WI38 (cell line): ENCODE measurements at regions not wholly inside any gene's neighbourhood (a gene's known extent, or its start where the extent isn't known, plus 50 kb on each side); places are given as distances from the start of the nearest gene placed in this dataset.

ENCODE experiments used
- H3K4me3 ChIP-seq: 2 replicates; pipeline ENCODE4 v1.5.1; 2011; ENCODE audit warnings: low read depth, mild to moderate bottlenecking, control low read depth, low read length
- TF ChIP-seq, protein P1 (sequence below): IDR thresholded peaks from 2 replicates; pipeline ENCODE4 v1.5.1; 2012; ENCODE audit warnings: low read depth, mild to moderate bottlenecking, control low read depth, low read length

DNA sequence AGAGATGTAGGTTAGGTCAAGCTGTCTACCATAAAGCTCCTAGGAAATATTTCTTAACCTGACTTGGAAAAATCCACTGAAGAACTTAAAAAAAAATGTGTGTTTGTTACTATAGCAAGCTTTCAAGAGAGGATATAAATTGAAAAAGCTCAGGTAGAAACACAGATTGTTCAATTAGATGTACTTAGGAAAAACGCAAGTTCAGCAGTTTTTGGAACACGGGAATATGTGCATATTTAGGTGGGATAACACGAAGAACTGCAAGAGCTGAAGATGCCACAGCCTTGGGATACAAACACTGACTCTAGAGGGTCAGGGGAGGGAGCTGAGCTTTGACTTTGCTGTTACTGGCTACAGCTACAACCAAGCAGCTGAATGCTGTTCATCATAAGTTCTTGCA lies 77.8 kb upstream of the FSHB start:
- H3K4me3 ChIP-seq, result no peak overlapping the region
- TF ChIP-seq, protein P1, sequence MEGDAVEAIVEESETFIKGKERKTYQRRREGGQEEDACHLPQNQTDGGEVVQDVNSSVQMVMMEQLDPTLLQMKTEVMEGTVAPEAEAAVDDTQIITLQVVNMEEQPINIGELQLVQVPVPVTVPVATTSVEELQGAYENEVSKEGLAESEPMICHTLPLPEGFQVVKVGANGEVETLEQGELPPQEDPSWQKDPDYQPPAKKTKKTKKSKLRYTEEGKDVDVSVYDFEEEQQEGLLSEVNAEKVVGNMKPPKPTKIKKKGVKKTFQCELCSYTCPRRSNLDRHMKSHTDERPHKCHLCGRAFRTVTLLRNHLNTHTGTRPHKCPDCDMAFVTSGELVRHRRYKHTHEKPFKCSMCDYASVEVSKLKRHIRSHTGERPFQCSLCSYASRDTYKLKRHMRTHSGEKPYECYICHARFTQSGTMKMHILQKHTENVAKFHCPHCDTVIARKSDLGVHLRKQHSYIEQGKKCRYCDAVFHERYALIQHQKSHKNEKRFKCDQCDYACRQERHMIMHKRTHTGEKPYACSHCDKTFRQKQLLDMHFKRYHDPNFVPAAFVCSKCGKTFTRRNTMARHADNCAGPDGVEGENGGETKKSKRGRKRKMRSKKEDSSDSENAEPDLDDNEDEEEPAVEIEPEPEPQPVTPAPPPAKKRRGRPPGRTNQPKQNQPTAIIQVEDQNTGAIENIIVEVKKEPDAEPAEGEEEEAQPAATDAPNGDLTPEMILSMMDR, result no peak

DNA sequence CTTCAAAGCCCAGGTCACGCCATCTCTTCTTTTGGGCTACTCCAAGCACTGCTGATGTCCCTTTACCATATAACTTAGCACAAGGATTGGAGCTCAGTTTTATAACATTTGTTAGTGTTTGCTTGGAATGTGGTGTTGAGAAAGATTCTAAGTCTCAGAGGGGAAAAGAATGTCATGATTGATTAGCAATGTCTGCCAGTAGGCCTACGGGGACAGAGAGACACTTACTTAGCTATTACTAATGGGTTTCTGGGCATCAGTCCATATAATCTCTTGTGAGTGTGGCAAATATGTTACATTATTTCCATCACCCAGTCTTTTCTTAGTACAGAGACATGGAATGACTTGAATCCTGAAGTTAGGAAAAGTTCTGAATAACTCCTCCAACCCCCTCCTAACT lies 75.4 kb upstream of the FSHB start:
- H3K4me3 ChIP-seq, result no peak overlapping the region
- TF ChIP-seq, protein P1, result no peak

DNA sequence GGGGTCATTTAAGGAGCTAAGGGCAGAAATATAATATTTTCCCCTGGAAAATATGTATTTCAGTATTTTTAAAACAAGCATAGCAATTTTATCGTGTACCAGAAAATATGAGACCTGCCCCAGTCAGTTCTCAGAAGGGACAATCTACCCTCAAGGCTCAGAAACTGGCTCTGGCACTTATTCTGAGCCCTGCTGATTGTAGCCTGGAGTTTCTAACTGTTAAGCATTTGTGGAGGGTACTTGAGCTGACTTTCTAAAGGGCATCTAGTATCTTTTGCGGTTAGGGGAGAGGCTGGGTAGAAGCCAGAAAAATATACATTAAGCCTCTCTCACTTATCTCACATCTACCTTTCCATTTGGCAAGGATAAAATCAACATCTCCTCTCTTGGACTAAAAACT lies 71.3 kb upstream of the FSHB start:
- TF ChIP-seq, protein P1, result no peak
- no peak overlapping the region for H3K4me3 ChIP-seq

DNA sequence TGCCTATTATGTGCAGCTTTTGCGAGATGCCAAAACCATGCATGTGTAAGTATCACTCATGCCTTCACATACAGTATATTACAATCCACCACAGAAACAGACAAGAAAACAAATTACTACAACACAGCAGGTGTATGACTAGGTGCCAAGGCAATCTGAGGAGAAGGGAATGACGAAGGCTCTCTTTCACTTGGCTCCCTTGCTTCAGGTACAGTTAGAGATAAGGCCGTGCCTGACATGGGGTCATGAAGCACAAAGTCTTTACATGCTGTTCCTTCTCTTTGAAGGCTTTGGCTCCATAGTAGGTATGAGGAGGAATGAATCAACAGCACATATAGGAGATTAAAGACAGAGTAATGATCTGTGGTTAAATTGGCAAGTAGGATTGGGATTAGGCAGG lies 65.2 kb upstream of the FSHB start:
- TF ChIP-seq, protein P1, result no peak
- H3K4me3 ChIP-seq, result no peak overlapping the region

DNA sequence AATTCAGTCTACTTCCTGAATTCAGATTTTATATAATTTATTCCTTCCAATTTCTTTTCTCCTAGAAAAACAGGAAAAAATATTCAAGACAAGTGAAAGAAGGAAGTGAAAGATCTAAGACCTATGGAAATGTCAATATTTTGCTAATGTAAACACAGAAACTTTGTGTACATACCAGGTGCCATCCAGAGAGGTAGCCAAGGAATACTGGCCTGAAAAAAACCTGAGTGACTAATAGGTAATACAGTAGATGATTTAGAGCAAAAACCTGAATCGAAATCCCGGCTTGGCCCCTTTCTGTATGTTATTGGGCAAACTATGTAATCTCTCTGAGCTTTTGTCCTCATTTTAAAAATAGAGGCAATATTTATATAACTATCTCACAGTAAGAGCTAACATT lies 59.2 kb upstream of the FSHB start:
- TF ChIP-seq, protein P1, result no peak
- H3K4me3 ChIP-seq, result no peak overlapping the region

DNA sequence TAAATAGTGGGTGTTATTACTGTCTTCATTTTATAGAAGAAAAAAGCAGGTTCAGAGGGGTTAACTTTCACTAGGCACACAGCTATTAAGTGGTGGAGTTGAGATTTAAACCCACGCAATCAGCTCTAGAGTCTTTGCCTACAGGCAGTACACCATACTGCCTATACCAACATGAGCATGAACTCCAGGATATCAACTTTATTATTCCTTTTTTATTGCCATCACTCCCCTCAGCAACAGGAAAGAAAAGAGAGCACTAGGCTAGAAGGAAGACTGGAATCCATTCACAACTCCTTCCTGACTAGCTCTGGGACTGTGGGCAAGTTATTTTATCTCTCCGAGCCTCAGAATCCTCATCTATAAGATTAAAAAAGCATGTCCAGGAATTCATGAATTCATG lies 58.7 kb upstream of the FSHB start:
- no peak overlapping the region for H3K4me3 ChIP-seq
- TF ChIP-seq, protein P1, result no peak

DNA sequence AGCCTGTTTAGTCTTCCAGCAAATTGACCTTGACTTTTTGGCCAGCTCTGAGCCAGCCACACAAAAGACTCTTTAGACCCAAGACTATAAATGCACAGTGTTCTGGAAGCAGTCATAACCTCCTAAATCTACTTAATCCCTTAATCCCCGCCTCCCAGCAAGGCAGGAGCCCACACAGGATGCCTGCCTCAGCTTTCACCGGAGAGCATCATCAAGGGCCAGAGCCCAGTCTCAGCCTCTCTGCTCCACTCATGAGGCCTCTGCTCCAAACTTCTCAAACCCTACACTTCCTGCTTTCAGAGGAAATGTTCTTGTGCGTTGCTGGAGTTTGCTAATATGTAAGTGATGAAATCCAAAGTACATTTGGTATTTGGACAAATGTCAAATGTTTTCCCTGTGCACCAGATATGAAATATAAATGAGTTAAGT lies 57.9 kb upstream of the FSHB start:
- no peak overlapping the region for H3K4me3 ChIP-seq
- TF ChIP-seq, protein P1, result no peak
